ENCODE measurements at regions not wholly inside any gene's neighbourhood (a gene's known extent, or its start where the extent isn't known, plus 50 kb on each side); places are given as distances from the start of the nearest gene placed in this dataset.

- no peaks in the 10 kb centered on the region for H3K36me3 ChIP-seq
- H3K9me3 ChIP-seq = peaks cover 4 to 12% of the 10 kb centered on the region in 2 donors
- intact Hi-C loops (cut with DNase I; ENCODE audit: low total_unique reads) = no loop called here
- TF ChIP-seq POLR2A (IDR thresholded peaks at IDR 0.05) = no peak
- no peak for TF ChIP-seq POLR2AphosphoS5 (IDR thresholded peaks at IDR 0.05)
- TF ChIP-seq, protein P1, sequence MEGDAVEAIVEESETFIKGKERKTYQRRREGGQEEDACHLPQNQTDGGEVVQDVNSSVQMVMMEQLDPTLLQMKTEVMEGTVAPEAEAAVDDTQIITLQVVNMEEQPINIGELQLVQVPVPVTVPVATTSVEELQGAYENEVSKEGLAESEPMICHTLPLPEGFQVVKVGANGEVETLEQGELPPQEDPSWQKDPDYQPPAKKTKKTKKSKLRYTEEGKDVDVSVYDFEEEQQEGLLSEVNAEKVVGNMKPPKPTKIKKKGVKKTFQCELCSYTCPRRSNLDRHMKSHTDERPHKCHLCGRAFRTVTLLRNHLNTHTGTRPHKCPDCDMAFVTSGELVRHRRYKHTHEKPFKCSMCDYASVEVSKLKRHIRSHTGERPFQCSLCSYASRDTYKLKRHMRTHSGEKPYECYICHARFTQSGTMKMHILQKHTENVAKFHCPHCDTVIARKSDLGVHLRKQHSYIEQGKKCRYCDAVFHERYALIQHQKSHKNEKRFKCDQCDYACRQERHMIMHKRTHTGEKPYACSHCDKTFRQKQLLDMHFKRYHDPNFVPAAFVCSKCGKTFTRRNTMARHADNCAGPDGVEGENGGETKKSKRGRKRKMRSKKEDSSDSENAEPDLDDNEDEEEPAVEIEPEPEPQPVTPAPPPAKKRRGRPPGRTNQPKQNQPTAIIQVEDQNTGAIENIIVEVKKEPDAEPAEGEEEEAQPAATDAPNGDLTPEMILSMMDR (IDR thresholded peaks at IDR 0.05) = no peak
- no peaks in the 10 kb centered on the region for H3K27me3 ChIP-seq
- no peak overlapping the region for H3K4me3 ChIP-seq
- no peaks in the 10 kb centered on the region for H3K4me1 ChIP-seq
- H3K27ac ChIP-seq = no peak overlapping the region
- no peak for DNase-seq (ENCODE audit: low spot score in 2 of 2)
Observed at GRCh38 chr1:177755851-177756560, 213.9 kb downstream of the SEC16B start.

DNA sequence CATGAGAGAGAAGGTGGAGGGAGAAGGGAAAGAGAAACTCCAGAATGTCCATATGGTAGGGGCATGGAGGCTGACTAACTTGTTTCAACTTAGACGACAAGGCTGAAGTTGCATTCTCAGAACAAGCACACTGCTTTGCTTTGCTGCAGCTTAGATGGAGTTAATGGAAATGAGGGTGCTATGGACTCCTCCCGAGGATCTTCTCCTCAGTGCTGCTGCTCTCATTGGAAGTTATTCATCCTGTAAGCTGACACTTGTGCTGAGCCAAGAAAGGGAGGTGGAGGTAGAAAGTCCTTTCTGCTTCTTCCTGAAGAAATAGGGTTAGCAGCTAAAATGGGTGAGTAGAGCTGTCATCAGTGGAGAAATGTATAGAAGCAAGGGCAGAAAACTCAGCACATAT is 215.3 kb downstream of the SEC16B start:
- Histone ChIP-seq H3K27ac (no peak overlapping the region), H3K4me3 (no peak overlapping the region), H3K27me3 (no peaks in the 10 kb centered on the region), H3K9me3 (peaks cover 0 to 10% of the 10 kb centered on the region in 2 donors), H3K36me3 (no peaks in the 10 kb centered on the region), H3K4me1 (no peaks in the 10 kb centered on the region)
- intact Hi-C loops (cut with DNase I; ENCODE audit: low total_unique reads) = no loop called here
- DNase-seq (ENCODE audit: low spot score in 2 of 2) = no peak
- no peak for TF ChIP-seq POLR2A (IDR thresholded peaks at IDR 0.05)
- TF ChIP-seq POLR2AphosphoS5 (IDR thresholded peaks at IDR 0.05) = no peak
- TF ChIP-seq, protein P1 (IDR thresholded peaks at IDR 0.05) = no peak

DNA sequence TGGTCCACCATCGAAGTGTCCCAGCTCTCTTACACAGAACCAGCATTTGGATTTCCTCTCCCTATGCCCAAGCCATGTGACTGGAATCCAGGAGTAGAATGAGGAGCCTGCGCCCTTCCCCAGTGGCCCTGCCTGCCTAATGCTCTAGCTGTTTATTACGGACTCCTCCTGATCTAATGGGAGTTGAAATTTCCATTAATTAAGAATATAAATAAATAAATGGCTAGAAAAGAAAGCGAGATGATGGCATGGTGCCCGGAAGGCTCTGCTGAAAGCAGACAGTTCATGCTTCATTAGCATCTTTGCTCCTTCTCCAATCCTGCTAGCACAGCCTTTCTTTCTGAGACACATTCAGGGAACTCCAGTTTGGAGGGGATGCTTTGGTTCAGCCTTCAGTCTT is 216.2 kb downstream of the SEC16B start:
- no peaks in the 10 kb centered on the region for H3K4me1 ChIP-seq
- H3K27ac ChIP-seq = no peak overlapping the region
- intact Hi-C loops (cut with DNase I; ENCODE audit: low total_unique reads) = no loop called here
- DNase-seq (ENCODE audit: low spot score in 2 of 2) = no peak
- peaks cover 0 to under 1% of the 10 kb centered on the region in 2 donors for H3K9me3 ChIP-seq
- TF ChIP-seq POLR2AphosphoS5 (IDR thresholded peaks at IDR 0.05) = no peak
- no peaks in the 10 kb centered on the region for H3K36me3 ChIP-seq
- H3K4me3 ChIP-seq = no peak overlapping the region
- H3K27me3 ChIP-seq = no peaks in the 10 kb centered on the region

DNA sequence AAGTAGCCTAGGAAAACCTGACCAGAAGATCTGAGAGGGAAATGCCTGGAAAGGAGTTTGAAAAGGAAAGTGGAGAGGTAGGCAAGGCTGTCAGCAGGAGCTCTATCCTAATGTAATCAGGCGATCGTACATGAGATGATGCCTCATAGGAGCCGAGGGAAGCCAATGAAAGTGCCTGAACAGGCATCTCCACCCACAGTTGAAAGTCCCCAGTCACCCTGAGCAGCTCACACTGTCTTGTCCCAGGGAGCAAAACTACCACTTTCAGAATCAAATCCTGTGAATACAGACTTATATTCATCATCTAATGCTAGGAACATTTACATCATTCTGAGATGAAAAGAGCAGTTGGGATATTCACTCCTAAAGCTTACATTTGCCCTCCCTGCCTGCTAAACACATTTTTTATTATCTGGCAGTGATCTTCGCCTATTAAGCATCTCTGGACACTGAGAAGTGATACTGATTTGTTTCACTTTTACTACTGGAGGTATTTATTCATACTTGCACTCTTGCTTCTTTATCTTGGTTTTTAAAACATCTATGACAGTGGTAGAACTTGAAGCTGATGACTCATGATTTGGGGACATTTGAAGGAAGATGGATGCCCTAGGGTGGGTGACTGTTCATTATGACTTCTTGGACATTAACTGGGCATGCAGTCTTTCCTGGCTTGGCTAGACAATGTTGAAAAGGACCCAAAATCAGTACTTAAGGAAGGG is 221.6 kb downstream of the SEC16B start:
- Histone ChIP-seq H3K27me3 (no peaks in the 10 kb centered on the region), H3K4me1 (no peaks in the 10 kb centered on the region), H3K27ac (no peak overlapping the region), H3K4me3 (no peak overlapping the region), H3K9me3 (no peaks in the 10 kb centered on the region), H3K36me3 (no peaks in the 10 kb centered on the region)
- no peak for DNase-seq (ENCODE audit: low spot score in 2 of 2)
- TF ChIP-seq POLR2A (IDR thresholded peaks at IDR 0.05) (no peak), POLR2AphosphoS5 (IDR thresholded peaks at IDR 0.05) (no peak)
- TF ChIP-seq, protein P1 (IDR thresholded peaks at IDR 0.05) = no peak
- intact Hi-C loops (cut with DNase I; ENCODE audit: low total_unique reads) = no loop called here

DNA sequence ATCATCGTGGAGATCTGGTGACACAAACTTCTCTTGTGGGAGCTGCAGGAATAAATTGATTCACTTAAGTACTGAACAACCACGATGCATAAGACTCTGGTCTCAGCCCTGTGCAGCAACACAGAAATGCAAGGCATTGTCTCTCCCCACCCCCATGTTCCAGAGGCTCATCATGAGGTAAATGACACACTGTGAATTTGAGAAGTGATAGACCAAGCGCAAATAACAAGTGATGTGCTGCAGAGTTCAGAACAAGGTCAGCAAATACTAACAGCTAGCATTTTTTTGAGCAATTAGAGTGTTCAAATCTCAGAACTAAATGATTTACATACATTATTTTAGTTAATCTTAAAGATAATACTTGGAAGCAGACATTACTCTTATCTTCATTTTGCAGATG is 223.7 kb downstream of the SEC16B start:
- intact Hi-C loops (cut with DNase I; ENCODE audit: low total_unique reads) = no loop called here
- DNase-seq (ENCODE audit: low spot score in 2 of 2) = no peak
- Histone ChIP-seq H3K4me3 (no peak overlapping the region), H3K4me1 (no peaks in the 10 kb centered on the region), H3K27ac (no peak overlapping the region), H3K9me3 (no peaks in the 10 kb centered on the region), H3K27me3 (no peaks in the 10 kb centered on the region), H3K36me3 (no peaks in the 10 kb centered on the region)
- TF ChIP-seq, protein P1 (IDR thresholded peaks at IDR 0.05) = no peak
- TF ChIP-seq POLR2AphosphoS5 (IDR thresholded peaks at IDR 0.05) (no peak), POLR2A (IDR thresholded peaks at IDR 0.05) (no peak)

Data from breast epithelium (tissue), 4 donors.